SK-N-SH treated with all-trans-retinoic acid at 6 μM for 48 hours (cell line): ENCODE measurements at regions not wholly inside any gene's neighbourhood (a gene's known extent, or its start where the extent isn't known, plus 50 kb on each side); places are given as distances from the start of the nearest gene placed in this dataset.

ENCODE experiments used
- ARNTL ChIP-seq: fragments of 450-650 bp; formaldehyde crosslinking; IDR thresholded peaks from 2 replicates; pipeline ENCODE4 v1.5.0; 2020; ENCODE audit warnings: low read depth, mild to moderate bottlenecking, moderate library complexity, borderline replicate concordance
- CSRNP3 ChIP-seq: fragments of 250-450 bp; sonication (Bioruptor Pico); IDR thresholded peaks from 2 replicates; pipeline ENCODE4 v1.5.1; 2021; ENCODE audit warnings: mild to moderate bottlenecking, moderate library complexity
- GLIS3 ChIP-seq: fragments of 250-450 bp; sonication (Bioruptor Pico); IDR thresholded peaks from 2 replicates; pipeline ENCODE4 v1.5.0; 2020; ENCODE audit warnings: mild to moderate bottlenecking, moderate library complexity
- ISL1 ChIP-seq: fragments of 250-450 bp; sonication (Bioruptor Pico); IDR thresholded peaks from 2 replicates; pipeline ENCODE4 v2.1.2; 2022; ENCODE audit warnings: mild to moderate bottlenecking, moderate library complexity
- PATZ1 ChIP-seq: fragments of 250-450 bp; sonication (Bioruptor Pico); IDR thresholded peaks from 2 replicates; pipeline ENCODE4 v1.8.0; 2020; ENCODE audit warnings: mild to moderate bottlenecking, moderate library complexity, borderline replicate concordance
- POU6F1 ChIP-seq: fragments of 250-450 bp; sonication (Bioruptor Pico); IDR thresholded peaks from 2 replicates; pipeline ENCODE4 v1.8.0; 2021; ENCODE audit warnings: low read depth, mild to moderate bottlenecking, moderate library complexity, borderline replicate concordance
- RARB ChIP-seq: fragments of 250-450 bp; sonication (Bioruptor Pico); IDR thresholded peaks from 2 replicates; pipeline ENCODE4 v1.8.0; 2021; ENCODE audit warnings: mild to moderate bottlenecking, moderate library complexity
- ZC3H10 ChIP-seq: fragments of 250-450 bp; sonication (Bioruptor Pico); IDR thresholded peaks from 2 replicates; pipeline ENCODE4 v1.5.1; 2021; ENCODE audit warnings: mild to moderate bottlenecking, moderate library complexity
- ZFP3 ChIP-seq: fragments of 250-450 bp; sonication (Bioruptor Pico); IDR thresholded peaks from 2 replicates; pipeline ENCODE4 v1.5.0; 2020; ENCODE audit warnings: mild to moderate bottlenecking, moderate library complexity
- ZFP30 ChIP-seq: fragments of 450-650 bp; formaldehyde crosslinking; IDR thresholded peaks from 2 replicates; pipeline ENCODE4 v1.5.0; 2022; ENCODE audit warnings: mild to moderate bottlenecking, moderate library complexity
- ZNF565 ChIP-seq: fragments of 450-650 bp; formaldehyde crosslinking; conservative IDR thresholded peaks from 2 replicates; pipeline ENCODE4 v1.5.0; 2020; ENCODE audit warnings: low read depth, mild to moderate bottlenecking, moderate library complexity
- ZNF70 ChIP-seq: fragments of 450-650 bp; formaldehyde crosslinking; IDR thresholded peaks from 2 replicates; pipeline ENCODE4 v1.5.0; 2020; ENCODE audit warnings: mild to moderate bottlenecking, moderate library complexity
- ZNF8 ChIP-seq: fragments of 450-650 bp; formaldehyde crosslinking; IDR thresholded peaks from 2 replicates; pipeline ENCODE4 v1.5.0; 2020; ENCODE audit warnings: mild to moderate bottlenecking, moderate library complexity

GRCh38 chr11:112877581-112877980, 83.6 kb upstream of the NCAM1 start:
- TF ChIP-seq ARNTL (CRISPR knock-in tag) (no peak), PATZ1 (CRISPR knock-in tag) (no peak), ZFP3 (no peak), ZFP30 (no peak), ZNF8 (CRISPR knock-in tag) (no peak), ISL1 (CRISPR knock-in tag) (no peak), CSRNP3 (CRISPR knock-in tag) (no peak), RARB (CRISPR knock-in tag) (no peak), POU6F1 (CRISPR knock-in tag) (no peak), ZNF70 (CRISPR knock-in tag) (no peak), ZC3H10 (CRISPR knock-in tag) (no peak), GLIS3 (CRISPR knock-in tag) (no peak), ZNF565 (CRISPR knock-in tag) (no peak)
